ENCODE measurements at regions not wholly inside any gene's neighbourhood (a gene's known extent, or its start where the extent isn't known, plus 50 kb on each side); places are given as distances from the start of the nearest gene placed in this dataset.
"Not testable (repeated sequence)": the region's sequence is repeated elsewhere in the genome, so short reads cannot be mapped to it uniquely, and the experiment has no call there.

- not testable (repeated sequence) for DNase-seq
Observed at GRCh38 chr16:72729552-72729951, 318.4 kb downstream of the ZFHX3 start.

- DNase-seq = no peak
Observed at GRCh38 chr16:72728516-72728915, 319.4 kb downstream of the ZFHX3 start.

DNA sequence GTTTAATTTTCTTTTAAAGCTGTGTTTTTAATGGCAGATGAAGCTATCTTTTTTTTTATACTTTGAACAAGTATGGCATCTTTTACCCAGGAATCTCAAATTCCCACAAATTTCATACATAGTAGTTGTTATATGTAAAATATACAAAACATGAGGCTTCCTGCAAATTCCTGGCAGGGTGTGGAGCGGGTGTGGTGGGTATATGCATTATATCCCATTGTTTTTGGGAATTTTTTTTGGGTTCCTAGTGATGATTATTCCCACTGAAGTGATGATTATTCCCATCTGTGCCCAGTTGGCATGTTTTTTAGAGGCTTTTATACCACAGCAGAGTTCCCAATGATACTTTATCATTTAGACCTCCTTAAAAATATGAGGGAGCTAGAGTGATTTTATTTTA is 320.4 kb downstream of the ZFHX3 start:
- DNase-seq = no peak

DNA sequence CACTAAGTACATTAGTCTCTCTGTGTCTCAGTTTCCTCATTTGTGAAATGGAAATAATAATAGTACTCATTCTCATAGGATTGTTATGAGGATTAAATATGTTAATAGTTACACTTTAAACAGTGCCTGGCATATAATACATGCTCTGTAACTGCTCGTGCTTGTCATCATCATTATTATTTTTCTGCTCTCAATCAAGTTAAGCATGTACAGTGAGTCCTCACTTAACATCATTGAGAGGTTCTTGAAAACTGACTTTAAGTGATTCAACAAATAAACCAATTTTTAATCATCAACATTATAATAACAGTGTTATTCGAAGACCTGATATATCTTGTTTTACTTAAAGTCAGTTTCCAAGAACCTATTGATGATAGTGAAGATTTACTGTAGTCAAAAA is 322.3 kb downstream of the ZFHX3 start:
- DNase-seq = no peak

GRCh38 chr16:72723781-72724180 is 324.1 kb downstream of the ZFHX3 start:
- no peak for DNase-seq

DNA sequence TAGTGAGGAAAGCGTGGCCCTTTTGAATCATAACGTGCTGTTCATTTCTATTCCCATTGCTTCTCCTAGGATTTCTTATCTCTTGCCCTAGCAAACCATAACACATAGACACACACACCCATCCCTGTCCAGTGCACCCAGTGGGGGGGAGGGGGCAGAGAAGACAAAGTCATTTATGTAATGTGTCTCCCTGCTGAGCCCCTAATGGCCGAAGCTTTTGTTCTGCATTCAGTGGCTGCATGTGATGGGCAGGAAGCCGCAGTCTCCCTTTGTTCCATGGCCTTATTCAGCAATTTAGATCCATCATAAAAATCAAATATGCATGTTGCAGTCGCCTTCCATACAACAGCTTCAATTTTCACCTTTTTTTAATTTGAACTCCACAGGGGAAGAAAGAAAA is 325.4 kb downstream of the ZFHX3 start:
- no peak for DNase-seq

DNA sequence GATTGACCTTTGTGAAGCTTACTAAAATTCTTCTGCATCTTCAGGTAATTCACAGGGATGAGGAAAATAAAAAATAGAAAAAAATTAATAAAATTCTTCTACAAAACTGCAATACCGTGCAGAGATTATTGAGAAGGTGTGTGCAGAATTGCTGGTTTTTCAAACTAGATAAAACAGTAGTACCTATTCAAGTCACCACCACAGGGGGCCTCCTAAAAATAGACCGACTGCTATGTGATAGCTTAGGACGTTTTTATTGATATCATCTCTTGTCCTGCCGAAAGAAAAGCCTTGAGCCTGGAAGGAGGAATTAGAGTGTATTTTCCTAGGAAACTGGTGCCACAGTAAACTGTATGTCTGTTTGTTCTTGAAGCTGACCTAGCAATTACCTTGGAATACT is 325.9 kb downstream of the ZFHX3 start:
- DNase-seq = no peak

GRCh38 chr16:72715267-72715666 is 332.7 kb downstream of the ZFHX3 start:
- DNase-seq = no peak

- DNase-seq = no peak
Observed at GRCh38 chr16:72711823-72712222, 336.1 kb downstream of the ZFHX3 start.

DNA sequence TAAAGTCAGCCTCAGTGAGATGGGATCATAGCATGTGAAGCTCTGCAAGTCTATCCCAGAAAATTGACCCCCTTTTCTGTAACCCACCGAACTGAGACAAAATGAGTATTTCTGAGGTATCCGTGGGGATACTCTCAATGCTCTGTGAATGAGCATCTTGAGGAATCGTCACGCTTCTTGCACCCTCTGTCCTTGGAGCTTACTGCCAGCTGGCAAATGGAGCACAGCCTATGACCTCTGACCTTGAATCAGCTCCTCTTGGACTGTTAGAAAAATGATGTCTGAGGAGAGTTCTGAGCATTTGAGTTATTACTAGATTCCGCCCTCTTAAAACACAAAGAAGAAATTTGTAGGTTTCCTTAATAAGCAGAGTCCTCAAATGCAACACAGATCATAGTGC is 342.1 kb downstream of the ZFHX3 start:
- DNase-seq = no peak

- no peak for DNase-seq
Observed at GRCh38 chr16:72704746-72705372, 343.1 kb downstream of the ZFHX3 start.

- no peak for DNase-seq
Observed at GRCh38 chr16:72689851-72690250, 358.1 kb downstream of the ZFHX3 start.

- DNase-seq = no peak
Observed at GRCh38 chr16:72680732-72681131, 367.2 kb downstream of the ZFHX3 start.

DNA sequence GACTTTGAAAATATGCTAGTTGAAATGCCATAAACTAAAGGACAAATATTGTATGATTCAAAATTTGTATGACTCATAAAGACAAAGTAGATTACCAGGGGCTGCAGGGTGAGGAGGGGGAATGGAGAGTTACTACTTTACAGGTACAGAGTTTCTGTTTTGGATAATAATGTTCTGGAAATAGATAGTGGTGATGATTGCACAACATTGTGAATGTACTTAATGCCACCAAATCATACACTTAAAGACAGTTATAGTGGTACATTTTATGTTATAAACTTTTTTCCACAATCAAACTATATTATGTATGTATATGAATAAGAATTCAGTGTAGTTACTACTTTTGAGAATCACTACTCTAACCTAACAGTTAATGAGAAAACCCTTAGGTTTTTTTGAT is 368.1 kb downstream of the ZFHX3 start:
- DNase-seq = no peak

GRCh38 chr16:72677662-72678447 is 370.1 kb downstream of the ZFHX3 start:
- DNase-seq = no peak

DNA sequence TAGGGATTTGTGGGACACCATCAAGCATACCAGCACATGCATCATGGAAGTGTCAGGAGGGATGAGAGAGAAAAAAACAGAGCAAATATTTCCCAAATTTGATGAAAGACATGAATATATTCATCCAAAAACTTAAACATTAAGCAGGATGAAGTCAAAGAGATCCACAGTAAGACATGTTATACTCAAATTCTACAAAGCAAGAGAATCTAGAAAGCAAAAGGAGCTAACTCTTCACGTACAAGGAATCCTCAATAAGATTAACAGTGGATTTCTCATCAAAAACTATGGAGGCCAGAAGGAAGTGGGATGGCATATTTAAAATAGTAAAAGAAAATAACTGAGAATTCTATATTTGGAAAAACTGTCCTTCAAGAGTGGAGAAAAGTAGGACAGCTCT is 374.8 kb downstream of the ZFHX3 start:
- DNase-seq = no peak

GRCh38 chr16:72666267-72666666 is 381.7 kb downstream of the ZFHX3 start:
- no peak for DNase-seq

DNA sequence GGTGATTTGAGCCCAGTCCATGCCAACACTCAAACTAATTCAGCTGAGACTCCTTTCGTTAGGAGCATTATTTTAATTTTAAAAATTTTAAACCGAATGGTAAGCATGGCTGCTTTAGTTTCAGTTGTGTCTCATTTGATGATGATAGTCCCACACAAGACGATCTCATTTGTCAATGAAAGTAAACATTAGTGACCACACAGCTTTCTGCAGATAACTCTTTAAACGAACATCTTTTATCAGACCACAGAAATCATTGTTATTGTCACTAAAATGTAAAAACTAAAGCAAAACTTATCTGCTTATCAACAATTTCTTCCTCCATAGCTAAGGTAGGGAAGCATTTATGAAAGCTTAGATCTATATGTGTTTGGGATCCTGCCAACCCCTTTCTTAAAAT is 382.2 kb downstream of the ZFHX3 start:
- no peak for DNase-seq

DNA sequence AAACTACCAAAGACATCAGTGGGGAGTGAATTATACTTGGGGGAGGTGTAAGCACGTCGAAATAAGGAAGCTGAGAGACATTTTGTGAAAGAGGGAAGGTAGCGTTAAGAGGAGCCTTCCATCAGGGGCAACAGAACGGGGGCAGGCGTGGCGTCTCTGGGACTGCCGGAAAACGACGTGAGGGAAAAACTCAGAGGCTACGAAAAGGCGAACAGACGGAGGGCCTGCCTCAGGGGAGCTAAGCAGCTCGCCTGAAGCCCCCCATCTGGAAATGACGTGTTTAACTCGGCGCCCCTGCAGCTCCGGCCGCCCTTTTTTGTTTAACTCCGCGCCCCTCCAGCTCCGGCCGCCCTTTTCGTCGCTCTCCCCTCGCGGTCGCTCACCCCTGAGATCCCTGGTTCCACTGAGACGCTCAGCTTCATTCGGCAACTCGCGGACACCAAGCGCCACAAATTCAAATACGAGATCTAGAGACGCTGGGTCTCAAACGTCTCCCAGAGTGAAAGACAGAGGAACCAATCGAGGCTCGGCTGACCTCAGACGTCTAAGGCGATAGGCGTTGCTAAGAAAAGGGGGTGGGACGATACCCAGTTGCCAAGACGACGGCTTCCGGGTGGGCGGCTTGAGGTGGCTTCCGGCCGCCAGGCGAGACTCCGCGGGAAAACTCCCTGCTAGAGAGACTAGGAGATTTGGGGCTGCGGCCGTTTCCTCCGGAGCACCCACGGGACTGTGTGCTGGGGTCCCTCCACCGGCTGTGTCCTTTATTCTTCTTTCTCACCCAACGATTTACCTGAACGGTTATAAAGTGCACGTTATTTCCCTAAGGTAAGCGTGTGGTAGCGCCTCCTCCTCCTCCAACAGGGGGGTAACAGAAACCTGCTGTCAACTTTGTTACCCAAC is 383.2 kb downstream of the ZFHX3 start:
- DNase-seq = peak; percentile 80

DNA sequence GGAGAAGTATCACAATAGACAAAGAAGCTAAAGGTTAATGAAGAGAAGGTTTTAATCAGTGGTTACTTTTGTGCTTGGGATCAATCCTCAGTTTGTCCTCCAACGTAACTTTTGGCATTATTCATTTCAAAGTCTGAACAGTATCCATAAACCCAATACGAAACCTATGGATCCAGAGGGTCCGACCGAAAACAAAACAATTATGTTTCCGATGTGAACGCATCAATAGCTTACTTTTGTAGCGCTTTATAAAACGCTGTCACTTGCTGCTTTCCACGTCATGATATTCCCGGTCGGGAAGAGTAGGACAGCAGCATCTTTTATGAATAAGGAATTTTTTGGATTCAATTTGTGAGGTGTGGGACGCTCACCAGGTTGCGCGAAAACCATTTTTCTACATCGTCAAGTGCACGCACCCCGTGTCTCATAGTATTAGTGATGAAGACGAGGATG is 383.8 kb downstream of the ZFHX3 start:
- no peak for DNase-seq

- DNase-seq = no peak
Observed at GRCh38 chr16:72658888-72659717, 388.8 kb downstream of the ZFHX3 start.

GRCh38 chr16:72657791-72658190 is 390.1 kb downstream of the ZFHX3 start:
- DNase-seq = no peak

GRCh38 chr16:72657164-72657563 is 390.8 kb downstream of the ZFHX3 start:
- DNase-seq = no peak
